ENCODE measurements at regions not wholly inside any gene's neighbourhood (a gene's known extent, or its start where the extent isn't known, plus 50 kb on each side); places are given as distances from the start of the nearest gene placed in this dataset.
"Not testable (repeated sequence)": the region's sequence is repeated elsewhere in the genome, so short reads cannot be mapped to it uniquely, and the experiment has no call there.

GRCh38 chr13:81582381-81582780, 1241.5 kb upstream of the SPRY2 start:
- DNase-seq (ENCODE audit: low spot score) = no peak

- no peak for DNase-seq (ENCODE audit: low spot score)
Observed at GRCh38 chr13:81577601-81578195, 1236.8 kb upstream of the SPRY2 start.

- no peak for DNase-seq (ENCODE audit: low spot score)
Observed at GRCh38 chr13:81568824-81569223, 1227.9 kb upstream of the SPRY2 start.

GRCh38 chr13:81565849-81566248, 1224.9 kb upstream of the SPRY2 start:
- no peak for DNase-seq (ENCODE audit: low spot score)

- no peak for DNase-seq (ENCODE audit: low spot score)
Observed at GRCh38 chr13:81563091-81563490, 1222.2 kb upstream of the SPRY2 start.

- DNase-seq (ENCODE audit: low spot score) = no peak
Observed at GRCh38 chr13:81562598-81562997, 1221.7 kb upstream of the SPRY2 start.

- DNase-seq (ENCODE audit: low spot score) = no peak
Observed at GRCh38 chr13:81551036-81551435, 1210.1 kb upstream of the SPRY2 start.

- DNase-seq (ENCODE audit: low spot score) = not testable (repeated sequence)
Observed at GRCh38 chr13:81546294-81546693, 1205.4 kb upstream of the SPRY2 start.

- DNase-seq (ENCODE audit: low spot score) = no peak
Observed at GRCh38 chr13:81540777-81541176, 1199.9 kb upstream of the SPRY2 start.

- no peak for DNase-seq (ENCODE audit: low spot score)
Observed at GRCh38 chr13:81539643-81540150, 1198.8 kb upstream of the SPRY2 start.

GRCh38 chr13:81498969-81499368, 1158.0 kb upstream of the SPRY2 start:
- no peak for DNase-seq (ENCODE audit: low spot score)

- DNase-seq (ENCODE audit: low spot score) = no peak
Observed at GRCh38 chr13:81493144-81493543, 1152.2 kb upstream of the SPRY2 start.

- no peak for DNase-seq (ENCODE audit: low spot score)
Observed at GRCh38 chr13:81492449-81492848, 1151.5 kb upstream of the SPRY2 start.

- no peak for DNase-seq (ENCODE audit: low spot score)
Observed at GRCh38 chr13:81488021-81488420, 1147.1 kb upstream of the SPRY2 start.

- no peak for DNase-seq (ENCODE audit: low spot score)
Observed at GRCh38 chr13:81487151-81487550, 1146.2 kb upstream of the SPRY2 start.

- DNase-seq (ENCODE audit: low spot score) = no peak
Observed at GRCh38 chr13:81480634-81481033, 1139.7 kb upstream of the SPRY2 start.

- DNase-seq (ENCODE audit: low spot score) = no peak
Observed at GRCh38 chr13:81473366-81473899, 1132.5 kb upstream of the SPRY2 start.

- no peak for DNase-seq (ENCODE audit: low spot score)
Observed at GRCh38 chr13:81458170-81458569, 1117.2 kb upstream of the SPRY2 start.

GRCh38 chr13:81446441-81446840, 1105.5 kb upstream of the SPRY2 start:
- no peak for DNase-seq (ENCODE audit: low spot score)

GRCh38 chr13:81442904-81443303, 1102.0 kb upstream of the SPRY2 start:
- no peak for DNase-seq (ENCODE audit: low spot score)

- DNase-seq (ENCODE audit: low spot score) = no peak
Observed at GRCh38 chr13:81425286-81425685, 1084.4 kb upstream of the SPRY2 start.

- DNase-seq (ENCODE audit: low spot score) = no peak
Observed at GRCh38 chr13:81409284-81409683, 1068.4 kb upstream of the SPRY2 start.

GRCh38 chr13:81408647-81409046, 1067.7 kb upstream of the SPRY2 start:
- no peak for DNase-seq (ENCODE audit: low spot score)
